Activated gamma-delta T cell treated with Interleukin-2 at 50 U/mL for 16 hours (primary cell): ENCODE measurements at regions not wholly inside any gene's neighbourhood (a gene's known extent, or its start where the extent isn't known, plus 50 kb on each side); places are given as distances from the start of the nearest gene placed in this dataset.
"Not testable (repeated sequence)": the region's sequence is repeated elsewhere in the genome, so short reads cannot be mapped to it uniquely, and the experiment has no call there.

Source experiments
- DNase-seq: peaks from one replicate; pipeline ENCODE4 v3.0.0-alpha.2; 2020

DNA sequence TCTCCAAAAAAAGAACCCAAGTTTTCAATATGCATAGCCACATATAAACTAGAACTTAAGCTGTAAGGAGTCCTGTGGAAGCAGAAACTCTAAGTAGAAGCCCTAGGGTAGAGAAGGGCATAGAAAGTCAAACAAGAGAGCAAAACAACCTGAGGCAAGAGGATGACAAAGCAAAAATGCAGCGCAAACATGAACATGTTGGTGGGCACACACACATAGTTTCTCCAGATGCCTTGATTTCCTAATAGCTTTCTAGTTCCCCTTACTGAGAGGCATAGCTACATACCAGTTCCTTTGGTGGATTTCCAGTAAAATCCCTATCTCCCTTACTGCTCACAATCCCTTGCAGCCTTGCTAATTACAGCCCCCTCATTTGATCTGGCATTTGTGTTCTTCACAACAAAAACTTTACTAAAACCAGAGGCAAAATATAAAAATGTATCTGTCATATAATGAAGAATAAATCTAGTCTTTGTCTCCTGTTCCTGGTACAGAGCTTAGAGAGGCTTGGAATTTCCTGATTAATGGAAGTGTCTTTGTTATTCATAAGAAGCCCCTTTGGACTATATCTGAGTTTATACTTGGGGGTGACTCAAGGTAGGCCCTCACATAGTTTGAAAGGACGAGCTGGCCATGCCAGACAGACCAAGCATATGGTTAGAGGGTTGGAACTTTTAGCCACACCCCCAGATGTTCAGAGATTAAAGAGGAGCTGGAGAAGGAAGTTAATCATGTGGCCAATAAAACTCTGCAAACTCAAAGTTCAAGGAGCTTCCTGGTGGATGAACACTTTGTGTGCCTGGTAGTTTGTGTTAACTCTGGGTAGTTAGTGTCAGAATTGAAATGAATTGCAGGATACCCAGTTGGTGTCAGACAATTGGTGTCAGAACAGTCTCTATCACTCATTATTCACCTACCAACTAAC, 52.7 kb upstream of the ZCCHC13 start:
- DNase-seq = no peak

DNA sequence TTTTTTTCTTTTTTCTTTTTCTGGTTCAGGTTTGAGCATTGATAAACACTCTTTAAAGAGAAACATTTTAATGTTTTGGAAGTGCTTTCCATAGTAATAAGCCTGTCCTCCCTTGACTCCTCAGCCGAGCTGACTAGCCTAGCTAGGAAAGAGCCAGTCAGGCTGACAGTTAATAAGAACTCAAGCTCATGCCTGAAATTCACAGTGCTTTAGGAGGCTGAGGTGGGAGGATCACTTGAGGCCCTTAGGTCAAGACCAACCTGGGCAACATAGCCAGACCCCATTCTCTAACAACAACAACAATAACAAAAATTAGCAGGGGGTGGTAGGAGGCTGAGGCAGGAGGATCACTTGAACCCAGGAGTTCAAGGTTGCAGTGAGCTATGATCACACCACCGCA, 53.4 kb upstream of the ZCCHC13 start:
- DNase-seq = no peak

DNA sequence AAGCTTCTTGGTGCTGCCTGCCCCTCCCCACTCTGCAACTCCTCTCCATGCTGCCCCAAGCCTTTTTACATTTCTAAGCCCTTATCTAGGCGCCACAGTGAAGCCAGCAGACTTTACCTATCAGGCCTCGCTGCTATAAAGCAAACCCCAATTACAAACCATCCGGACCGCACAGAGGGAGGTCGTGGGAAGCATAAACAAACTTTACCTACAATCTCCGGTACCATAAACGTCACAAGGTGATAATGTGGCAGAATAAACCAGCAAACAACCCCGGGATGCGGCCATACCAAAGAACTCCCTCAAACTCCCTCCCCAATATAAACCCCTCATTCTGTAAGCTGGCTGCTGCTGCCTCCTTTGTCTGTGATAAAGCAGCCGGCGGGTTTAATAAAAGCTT, 54.0 kb upstream of the ZCCHC13 start:
- no peak for DNase-seq

DNA sequence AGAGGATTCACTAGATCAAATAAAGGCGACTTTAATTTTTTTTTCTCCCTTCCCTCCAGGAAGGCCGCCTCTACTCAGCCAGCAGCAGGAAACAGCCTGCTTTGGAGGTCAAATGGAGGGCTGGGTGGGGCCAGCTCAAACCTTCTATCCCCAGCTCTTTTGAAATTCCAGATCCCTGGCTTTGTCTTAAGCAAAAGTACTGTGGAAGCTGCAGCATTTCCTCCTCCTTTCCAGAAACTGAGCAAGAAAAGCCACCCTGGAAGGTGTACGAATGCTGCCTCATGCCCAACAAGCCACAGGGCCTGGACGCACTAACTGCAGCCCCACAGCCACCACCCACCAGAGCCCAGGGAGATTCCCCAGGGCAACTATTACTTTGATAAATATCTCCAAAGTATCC, 55.1 kb upstream of the ZCCHC13 start:
- no peak for DNase-seq

DNA sequence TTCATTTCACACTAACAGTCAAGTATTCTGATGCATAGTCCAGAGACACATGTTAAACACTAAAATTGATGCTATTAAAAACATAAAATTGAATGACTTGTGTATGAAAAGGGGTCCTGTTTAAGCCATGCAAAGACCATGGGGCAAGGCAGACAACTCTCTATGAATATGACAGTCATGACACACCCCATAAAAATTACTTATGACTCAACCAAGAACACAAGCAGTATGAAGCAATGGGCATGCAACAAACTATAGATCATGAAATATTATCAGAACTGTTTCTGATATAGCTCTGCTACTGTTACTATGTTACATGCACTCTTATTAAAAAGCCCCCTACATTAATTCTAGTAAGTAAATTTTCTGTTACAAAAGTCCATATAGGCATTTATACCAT, 57.5 kb upstream of the ZCCHC13 start:
- DNase-seq = no peak

DNA sequence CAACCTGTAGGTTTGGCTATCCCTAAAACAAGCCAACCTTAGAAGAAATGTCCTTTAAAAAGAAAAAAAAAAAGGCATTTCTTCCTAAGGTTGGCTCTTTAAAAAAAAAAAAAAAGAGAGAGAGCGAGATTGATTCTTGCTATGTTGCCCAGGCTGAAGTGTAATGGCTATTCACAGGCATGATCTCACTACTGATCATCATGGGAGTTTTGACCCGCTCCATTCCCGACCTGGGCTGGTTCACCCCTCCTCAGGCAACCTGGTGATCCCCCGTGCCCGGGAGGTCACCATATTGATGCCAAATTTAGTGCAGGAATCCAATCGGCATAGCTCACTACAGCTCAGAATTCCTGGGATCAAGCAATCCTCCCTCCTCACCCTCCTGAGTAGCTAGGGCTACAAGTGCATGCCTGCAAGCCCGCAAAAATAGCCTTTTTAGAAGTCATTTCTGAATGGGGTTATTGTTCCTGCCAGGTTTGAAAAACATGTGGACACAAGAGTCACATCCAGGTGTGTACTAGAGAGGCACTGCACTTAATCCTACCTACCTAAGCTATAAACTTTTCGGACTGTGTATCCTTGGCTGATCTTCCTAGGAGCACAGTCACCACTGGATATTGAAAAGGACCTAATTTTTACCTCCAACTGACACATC, 61.4 kb upstream of the ZCCHC13 start:
- no peak for DNase-seq

DNA sequence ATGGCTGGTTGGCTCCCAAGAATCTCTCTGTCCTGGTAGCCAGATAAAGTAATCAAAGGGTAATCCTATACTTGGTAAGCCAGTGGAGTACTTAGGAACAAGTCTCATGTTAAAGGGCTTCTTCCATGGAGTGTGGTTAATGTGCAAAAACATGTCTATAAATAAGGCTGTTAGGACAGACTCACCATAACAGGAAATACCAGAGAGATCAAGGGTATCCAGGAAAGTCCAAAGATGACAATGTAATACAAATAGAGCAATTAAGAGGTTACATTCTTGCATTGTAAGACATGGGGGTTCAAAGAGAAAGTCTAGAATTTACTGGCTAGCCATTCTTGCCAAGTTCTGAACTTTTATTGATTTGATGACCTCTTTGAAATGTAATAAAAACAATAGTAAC, 61.9 kb upstream of the ZCCHC13 start:
- DNase-seq = no peak

DNA sequence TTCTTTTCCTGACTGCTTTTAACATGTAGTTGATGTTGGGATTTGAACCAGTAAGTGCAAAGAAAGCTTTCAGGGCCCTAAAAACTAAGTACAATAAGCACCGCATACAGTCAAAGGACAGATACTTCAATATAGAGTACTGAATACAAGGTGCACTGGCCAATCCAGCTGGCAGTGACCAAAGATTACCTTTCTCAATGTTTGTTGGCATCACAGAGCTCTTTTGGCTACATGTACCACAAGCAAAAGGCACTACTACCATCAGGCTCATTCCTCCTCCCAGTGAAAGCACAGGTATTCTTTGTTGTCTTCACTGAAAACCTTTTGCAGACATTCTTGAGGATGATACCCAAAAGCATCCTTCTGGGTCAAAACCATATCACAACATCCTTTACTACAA, 65.2 kb upstream of the ZCCHC13 start:
- DNase-seq = no peak

DNA sequence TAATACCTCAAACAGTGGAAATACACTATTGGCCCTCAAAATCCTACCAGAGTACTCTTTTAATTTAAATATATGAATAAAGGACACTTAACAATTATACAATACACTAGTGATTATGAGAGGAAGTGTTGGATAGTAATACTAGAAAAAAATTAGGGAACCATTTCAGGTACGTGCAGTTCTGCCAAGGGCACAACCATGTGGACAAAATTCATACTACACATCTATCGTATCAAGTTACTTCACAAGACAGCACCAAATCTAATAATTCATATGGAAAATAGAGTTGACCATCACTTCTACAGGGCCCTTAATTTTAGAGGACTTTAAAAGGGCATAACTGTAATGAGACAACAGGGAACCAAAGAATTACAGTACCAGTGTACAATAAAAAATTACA, 69.2 kb upstream of the ZCCHC13 start:
- DNase-seq = no peak

DNA sequence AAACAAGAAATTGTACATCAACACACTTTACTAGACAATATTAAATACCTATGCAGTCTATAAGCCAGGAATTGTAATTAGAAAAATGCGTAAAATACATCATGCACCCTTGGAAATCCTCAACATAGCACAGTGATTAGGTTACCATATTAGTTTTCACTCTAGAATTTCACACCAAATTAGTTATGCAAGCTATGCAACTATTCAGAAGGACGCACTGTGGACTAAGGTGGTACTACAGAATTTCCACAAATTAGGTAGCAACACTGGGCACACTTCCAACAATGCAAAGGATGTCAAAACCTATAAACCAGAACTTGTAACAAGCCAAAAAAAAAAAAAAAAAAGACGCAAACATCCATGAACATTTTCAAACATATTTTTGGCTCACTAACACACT, 71.1 kb upstream of the ZCCHC13 start:
- DNase-seq = no peak

DNA sequence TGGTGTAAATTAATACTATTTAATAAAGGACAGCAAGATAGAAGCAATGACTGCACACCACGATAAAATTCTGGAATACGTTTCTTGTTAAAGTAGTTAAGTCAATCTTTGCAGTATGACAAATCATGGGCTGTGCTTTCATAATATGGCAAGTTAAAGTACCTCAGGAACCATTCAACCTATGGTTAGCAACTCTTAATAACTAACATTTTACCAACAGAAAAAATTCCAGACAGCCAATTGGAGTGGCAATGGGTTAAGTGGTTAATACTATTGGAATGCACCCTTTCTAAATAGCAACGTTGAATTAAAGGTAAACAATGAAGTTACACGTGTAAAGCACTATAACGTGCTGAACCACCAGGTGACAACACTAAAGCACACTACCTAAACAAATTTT, 72.4 kb upstream of the ZCCHC13 start:
- no peak for DNase-seq

DNA sequence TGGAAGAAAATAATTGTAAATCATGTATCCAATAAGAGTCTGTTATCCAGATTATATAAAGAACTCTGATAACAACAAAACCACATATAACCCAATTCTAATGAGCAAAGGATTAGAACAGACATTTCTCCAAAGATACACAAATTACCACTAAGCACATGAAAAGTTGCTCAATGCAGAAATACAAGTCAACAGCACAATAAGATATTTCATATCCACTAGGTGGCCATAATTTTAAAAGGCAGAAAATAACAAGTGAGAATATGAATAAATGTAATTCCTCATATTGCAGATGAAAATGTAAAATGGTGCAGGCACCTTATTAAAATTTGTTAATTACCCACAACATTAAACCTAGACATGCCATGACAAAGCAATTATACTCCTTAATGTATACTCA, 73.9 kb upstream of the ZCCHC13 start:
- DNase-seq = no peak

DNA sequence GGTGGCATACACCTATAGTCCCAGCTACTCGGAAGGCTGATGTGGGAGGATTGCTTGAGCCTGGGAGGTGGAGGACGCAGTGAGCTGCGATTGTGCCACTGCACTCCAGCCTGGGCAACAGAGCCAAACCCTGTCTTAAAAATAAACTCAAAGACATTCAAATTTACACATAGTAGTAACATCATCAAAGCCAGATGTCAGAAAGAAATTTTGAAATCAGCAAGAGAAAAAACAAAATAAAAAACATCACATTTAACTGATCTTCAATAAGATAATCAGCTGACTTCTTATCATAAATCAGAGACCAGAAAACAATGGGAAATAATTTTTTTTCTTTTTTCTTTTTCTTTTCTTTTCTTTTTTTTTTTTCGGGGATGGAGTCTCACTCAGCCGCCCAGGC, 78.9 kb upstream of the ZCCHC13 start:
- no peak for DNase-seq

DNA sequence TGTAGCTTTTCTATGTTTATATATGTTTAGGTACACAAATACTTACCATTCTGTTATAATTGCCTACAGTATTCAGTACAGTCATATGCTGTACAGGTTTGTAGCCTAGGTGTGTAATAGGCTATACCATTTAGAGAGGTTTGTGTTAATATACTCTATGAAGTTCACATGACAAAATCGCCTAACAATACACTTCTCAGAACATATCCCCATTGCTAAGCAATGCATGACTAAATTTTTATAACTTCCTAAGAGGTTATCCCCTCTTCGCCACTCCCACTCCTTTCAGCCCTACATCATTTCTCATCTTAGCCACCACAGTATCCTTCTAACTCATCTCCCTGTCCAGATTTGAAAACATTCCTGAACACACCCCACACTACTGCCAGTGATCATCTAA, 83.7 kb upstream of the ZCCHC13 start:
- DNase-seq = no peak

DNA sequence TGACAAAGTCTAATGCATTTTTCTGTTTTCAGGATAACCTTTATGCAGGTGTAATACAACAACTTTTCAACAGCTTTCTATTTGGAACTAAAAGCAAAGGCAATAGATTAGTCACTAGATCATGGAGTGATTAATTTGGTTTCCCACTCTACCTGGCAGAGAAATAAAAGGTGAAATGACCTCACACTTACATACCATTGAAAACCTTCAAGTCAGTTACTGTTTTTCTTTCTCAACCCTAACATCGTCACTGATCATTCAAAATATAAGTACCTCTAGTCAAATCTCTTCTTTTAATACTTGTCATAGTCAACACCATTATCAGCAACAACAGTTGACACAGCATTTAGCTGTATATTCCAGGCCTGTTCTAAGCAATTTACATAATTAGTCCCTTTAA, 85.1 kb upstream of the ZCCHC13 start:
- no peak for DNase-seq

DNA sequence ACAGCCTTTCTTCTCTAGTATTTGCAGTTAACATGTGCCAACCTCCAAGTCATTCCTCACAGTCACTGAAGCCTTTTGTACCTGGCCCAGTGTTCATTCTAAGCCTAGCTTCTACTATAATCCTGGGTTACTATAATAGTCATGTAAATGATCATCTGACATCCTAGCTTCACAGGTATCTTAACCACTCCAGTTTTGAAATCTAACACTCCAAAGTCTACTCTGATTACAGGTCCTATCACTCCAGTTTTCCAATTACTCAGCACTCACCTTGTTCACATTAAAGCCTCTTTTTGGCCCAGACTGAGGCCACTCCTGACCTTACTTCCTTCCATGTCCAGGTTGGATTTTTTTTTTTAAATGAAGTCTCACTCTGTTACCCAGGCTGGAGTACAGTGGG, 87.6 kb upstream of the ZCCHC13 start:
- DNase-seq = no peak

DNA sequence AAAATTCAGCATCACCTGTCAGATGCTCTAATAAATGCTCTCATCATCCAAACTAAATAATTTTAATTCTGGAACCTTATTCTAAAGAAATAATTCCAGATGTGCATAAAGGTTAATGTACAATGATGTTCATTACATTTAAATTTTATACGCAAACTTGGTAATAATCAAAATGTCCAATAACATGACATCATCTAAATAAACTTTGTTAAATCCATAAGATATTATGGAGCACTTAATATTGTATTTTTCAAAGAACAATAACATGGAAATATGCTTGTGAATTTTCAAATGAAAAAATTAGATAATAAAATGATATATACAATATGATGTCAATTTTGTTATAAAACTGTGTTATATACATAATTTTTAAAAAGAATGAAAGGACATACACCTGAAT, 92.1 kb upstream of the ZCCHC13 start:
- DNase-seq = no peak

DNA sequence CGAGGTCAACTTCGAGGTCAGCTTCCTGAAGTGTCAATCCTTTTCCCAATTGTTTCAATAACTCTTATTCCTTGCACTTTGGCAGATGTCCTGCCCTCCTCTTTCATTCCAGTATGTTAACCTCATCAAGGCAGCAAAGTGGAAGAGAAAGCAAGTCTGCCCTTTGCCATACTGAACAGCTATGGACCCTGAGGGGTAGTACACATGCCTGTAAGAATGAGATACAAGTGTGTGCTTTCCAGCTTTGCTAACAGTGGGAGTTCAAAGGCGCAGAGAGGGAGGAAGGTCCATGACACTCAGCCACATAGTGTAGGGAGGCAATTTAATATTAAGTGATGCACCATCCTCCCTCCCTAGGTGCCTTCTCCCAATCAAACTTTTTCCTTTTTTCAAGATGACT, 96.4 kb upstream of the ZCCHC13 start:
- no peak for DNase-seq

DNA sequence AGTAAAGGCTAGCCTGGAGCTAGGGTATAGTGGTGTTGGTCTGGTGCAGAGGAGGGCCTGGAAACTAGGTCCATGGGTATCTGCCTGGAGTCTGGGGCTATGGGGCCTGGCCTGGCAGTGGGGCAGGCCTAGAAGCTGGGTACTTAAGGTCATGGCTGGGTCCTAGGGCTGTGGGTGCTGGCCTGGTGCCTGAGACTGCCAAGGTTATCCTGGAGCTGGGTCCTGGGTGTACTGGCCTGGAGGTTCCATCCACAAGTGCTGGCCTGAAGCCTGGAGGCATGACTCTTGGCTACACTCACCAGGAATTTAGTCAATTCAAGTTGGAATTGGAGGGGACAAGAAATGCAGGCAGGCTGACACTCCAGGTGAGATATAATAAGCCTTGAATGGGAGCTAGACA, 108.4 kb upstream of the ZCCHC13 start:
- no peak for DNase-seq

DNA sequence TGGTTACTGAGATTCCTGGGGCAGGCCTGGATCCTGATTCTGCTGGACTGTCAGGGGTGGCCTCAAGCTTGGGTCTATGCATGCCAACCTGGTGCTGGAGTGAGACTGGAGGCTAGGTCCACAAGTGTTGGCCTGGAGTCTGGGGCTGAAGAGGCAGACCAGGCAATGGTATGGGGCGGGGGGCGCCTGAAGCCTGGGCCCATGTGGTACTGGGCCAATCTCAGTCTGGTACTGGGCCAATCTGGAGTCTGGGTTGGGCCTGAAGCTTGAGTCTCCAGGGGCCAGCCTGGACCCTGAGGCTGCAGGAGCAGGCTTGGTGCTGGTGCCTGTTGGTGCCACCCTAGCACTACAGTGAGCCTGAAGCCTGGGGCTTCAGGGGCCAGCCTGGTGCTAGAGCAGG, 108.9 kb upstream of the ZCCHC13 start:
- DNase-seq = no peak

DNA sequence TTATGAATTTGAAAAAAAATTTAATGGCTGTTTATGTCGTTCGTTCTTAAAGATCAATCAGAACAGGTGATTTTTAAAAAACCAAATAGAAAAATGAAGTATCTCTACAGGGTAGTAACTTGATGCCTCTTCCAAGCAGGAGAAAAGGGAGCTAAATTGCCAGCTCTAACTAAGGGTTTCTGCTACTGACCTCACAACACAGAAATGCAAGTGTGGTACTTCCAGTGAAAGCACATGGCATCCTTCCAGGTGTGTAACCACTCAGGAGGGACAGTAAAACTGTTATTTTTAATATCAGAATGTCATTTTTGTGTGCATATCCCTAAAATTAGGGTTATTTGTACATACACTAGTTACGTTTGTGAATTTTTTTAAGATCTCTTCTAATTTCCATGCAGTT, 116.8 kb upstream of the ZCCHC13 start:
- DNase-seq = no peak

DNA sequence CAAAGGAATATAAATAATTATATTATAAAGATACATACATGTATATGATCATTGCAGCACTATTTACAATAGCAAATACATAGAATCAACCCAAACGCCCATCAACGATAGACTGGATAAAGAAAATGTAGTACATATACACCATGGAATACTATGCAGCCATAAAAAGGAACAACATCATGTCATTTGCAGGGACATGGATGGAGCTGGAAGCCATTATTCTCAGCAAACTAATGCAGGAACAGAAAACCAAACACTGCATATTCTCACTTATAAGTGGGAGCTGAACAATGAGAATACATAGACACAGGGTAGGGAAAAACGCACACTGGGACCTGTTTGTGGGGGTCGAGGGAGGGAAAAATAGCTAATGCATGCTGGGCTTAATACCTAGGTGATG, 120.9 kb upstream of the ZCCHC13 start:
- DNase-seq = not testable (repeated sequence)

DNA sequence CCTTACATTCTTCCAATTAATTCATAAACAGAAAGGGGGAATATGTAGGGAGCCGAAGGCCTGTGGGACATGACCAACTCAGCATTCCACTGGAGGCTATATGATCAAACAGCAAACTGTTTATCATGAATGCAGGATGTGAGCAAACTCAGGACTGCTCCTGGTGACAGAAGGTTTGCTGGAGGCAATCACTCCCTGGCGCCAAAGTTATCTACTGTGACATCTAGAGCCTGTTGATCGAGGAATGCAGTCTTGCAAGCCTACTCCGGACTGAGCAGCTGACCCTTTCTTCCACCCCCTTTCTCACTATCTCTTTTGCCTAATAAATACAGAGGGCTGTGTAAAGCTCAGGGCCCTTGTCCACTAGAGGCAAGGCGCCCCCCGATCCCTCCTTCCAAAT, 122.0 kb upstream of the ZCCHC13 start:
- not testable (repeated sequence) for DNase-seq

DNA sequence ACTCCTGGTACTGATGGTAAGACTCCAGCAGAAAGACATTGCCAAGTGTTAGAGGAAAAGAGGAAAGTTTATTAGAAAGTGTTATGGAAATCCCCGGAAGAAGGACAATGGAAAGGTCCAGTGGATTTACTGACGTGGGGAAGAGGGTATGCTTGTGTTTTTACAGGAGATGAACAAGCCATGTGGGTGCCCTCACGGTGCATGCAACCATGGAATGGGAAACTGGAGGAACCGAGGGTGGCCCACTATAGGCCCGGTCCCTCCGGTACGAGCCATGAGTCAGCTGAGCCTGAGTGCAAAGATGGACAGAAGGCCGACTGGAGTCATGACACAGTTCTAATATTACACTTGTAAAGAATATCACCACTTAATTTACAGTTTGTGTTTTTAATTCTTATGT, 123.3 kb upstream of the ZCCHC13 start:
- no peak for DNase-seq

DNA sequence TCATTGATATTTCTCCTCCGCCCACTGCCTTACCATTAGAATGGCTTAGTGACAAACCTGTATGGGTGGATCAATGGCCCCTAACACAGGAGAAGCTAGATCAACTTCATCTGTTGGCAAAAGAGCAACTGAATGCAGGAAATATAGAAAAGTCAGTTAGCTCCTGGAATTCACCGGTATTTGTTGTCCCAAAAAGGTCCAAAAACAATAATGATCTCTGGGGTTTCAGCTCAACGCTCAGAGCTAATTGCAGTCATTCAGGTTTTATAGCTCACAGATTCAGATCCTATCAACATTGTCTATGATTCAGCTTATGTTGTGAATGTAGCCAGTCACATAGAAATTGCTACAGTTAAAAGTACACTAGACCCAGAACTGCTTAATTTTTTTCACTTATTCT, 124.0 kb upstream of the ZCCHC13 start:
- DNase-seq = no peak
